GM19099 (cell line): ENCODE measurements at regions not wholly inside any gene's neighbourhood (a gene's known extent, or its start where the extent isn't known, plus 50 kb on each side); places are given as distances from the start of the nearest gene placed in this dataset.

Source experiments
- POLR2A ChIP-seq: IDR thresholded peaks from 3 replicates; pipeline ENCODE4 v1.6.1; 2011; ENCODE audit warnings: low read depth; ENCODE audit not compliant: insufficient read length; ENCODE audit errors: extremely low read depth

- TF ChIP-seq POLR2A = no peak
These were observed 265.4 kb upstream of the CDH4 start for GRCh38 chr20:60986506-60987156.

DNA sequence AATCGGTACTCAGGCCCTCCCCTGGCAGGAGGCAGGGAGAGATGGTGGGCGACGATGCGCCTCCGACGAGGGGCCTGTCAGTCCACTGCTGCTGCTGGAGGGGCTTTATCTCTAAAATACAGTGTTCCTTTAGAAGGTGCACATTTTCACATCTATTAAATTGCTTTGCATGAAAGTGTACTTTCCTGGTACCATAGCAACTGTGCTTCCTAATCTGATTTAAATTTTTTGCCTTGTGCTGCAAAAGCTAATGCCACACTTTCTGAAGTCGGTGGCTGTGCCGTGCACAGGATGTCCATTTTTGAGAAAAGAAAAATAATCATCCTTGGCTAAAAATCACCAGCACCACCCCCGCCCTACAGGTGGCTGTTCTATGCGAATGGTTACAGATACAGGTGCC, 262.0 kb upstream of the CDH4 start:
- TF ChIP-seq POLR2A = no peak

- TF ChIP-seq POLR2A = no peak
These were observed 261.4 kb upstream of the CDH4 start for GRCh38 chr20:60990643-60991042.

DNA sequence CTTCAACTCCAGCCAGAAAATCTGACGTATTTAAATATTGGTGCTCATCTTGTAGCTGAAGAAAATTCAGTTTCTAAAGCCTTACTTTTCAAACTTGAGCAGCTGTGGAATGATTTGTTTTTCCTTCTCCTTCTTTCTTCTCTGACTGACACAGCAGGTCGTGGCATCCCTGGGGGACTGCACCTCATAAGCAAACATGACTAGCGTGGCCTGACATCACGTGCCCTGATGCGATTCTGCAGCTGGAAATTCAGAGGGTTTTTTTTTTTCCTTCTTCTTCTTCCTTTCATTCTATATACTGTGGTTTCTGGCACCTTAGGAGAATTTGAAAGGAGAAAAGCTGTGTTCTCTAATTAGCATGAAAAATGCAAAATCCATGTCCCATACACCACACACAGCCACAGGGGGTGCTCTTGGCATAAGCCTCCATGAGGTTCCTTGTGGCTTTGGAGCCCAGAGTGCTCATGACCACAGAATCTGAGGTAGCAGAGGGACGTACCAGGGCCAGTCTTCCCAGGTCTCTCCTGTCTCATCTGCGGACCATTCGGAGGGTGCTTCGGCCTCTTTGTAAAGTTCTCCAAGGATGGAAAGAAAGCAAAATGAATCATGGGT, 258.5 kb upstream of the CDH4 start:
- TF ChIP-seq POLR2A = no peak

DNA sequence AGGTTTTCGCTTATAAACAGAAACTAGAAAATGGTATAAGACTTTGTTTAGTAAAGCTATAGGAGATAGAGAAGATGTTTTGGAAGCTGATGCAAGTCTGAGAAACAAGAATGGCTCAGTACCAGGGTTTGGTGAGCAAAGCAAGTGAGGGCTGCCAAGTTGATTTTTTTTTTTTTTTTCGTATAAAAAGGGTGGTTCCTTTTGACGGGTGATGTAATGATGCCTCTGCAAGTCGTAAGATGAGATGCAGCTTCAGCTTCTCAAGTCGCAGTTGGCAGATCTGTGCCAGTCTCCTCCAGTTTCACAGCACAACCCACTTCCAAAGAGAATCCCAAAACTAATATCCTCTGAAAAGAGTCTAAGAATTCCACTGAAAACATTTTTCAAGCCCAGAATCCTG, 252.8 kb upstream of the CDH4 start:
- no peak for TF ChIP-seq POLR2A

GRCh38 chr20:61002090-61002489, 250.0 kb upstream of the CDH4 start:
- TF ChIP-seq POLR2A = no peak

DNA sequence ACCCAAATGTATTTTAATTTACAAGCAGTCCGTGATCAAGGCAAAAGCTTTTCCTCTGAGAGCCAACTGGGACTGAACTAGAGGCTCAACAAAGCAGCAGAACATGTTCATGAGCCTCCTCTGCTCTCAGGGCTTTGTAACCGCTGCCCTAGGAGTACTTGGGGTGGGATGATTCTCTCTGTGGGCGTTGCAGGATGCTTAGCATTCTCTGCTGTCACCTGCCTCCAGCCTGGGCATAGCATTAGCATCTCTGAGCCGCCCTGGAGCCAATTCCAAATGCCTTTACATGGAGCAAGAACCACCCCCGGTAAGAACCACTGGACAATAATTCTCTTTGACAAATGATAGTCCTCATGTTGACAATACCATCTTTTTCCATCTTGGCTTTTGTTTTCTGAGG, 237.6 kb upstream of the CDH4 start:
- TF ChIP-seq POLR2A = no peak

GRCh38 chr20:61015602-61016001, 236.5 kb upstream of the CDH4 start:
- no peak for TF ChIP-seq POLR2A

GRCh38 chr20:61019322-61019721, 232.7 kb upstream of the CDH4 start:
- no peak for TF ChIP-seq POLR2A

- TF ChIP-seq POLR2A = no peak
These were observed 228.4 kb upstream of the CDH4 start for GRCh38 chr20:61023612-61024011.

- TF ChIP-seq POLR2A = no peak
These were observed 227.7 kb upstream of the CDH4 start for GRCh38 chr20:61024390-61024789.

GRCh38 chr20:61025536-61025935, 226.5 kb upstream of the CDH4 start:
- TF ChIP-seq POLR2A = no peak

GRCh38 chr20:61026173-61026572, 225.9 kb upstream of the CDH4 start:
- TF ChIP-seq POLR2A = no peak

DNA sequence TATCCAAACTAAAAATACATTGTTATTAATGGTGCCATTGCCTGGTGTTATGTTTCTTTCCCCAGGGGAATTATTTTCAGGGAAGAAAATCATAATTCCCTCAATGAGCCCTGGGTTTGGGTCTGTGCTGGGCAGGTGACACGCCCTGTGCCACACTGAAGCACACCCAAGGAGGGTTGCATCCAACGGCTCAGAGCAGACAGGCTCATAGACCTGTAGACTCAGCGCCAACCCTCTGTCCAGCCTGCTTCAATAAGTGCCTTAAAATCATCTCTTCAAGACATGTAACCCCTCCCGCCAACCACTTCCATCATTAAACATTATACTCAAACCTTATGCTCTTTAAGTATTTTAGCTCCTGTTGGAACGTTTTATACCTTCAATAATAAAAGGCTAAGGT, 225.3 kb upstream of the CDH4 start:
- no peak for TF ChIP-seq POLR2A

GRCh38 chr20:61027218-61027617, 224.8 kb upstream of the CDH4 start:
- no peak for TF ChIP-seq POLR2A

DNA sequence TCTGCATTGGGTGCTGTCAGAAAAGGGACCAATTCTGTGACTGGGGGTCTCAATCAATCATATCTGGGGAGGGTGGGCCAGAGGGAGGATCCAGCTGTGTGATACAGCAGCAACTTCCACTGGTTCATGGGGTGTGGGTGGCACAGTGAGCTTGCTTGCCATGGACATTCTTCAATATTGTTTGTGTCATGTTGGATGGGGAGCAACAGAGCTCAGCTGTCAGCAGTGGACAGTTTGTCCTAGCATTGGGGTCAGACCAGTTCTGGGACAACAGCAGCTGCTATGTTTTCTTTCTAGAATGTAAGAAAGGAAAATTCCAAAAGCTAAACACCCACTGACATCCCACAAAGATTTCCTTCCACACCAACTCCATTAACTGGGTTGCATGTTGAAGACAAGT, 221.9 kb upstream of the CDH4 start:
- TF ChIP-seq POLR2A = no peak

- TF ChIP-seq POLR2A = no peak
These were observed 220.8 kb upstream of the CDH4 start for GRCh38 chr20:61031101-61031830.

DNA sequence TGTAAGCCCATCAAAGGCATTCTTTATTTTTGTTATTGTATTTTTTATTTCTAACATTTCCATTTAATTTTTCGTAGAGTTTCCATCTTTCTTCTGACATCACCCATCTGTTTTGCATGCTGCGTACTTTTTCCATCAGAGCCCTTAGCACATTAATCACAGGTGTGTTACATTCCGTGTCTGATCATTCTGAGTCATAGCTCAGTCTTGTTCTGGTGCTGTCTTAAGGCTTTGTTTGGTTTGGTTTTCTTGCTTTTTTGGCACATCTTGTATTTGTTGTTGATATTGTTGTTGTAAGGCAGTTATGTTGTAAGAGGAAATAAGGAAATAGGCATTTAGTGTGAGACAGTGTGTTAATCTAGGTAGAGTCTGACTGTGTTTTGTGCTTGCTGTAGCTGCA, 214.6 kb upstream of the CDH4 start:
- no peak for TF ChIP-seq POLR2A
